ENCODE measurements at regions not wholly inside any gene's neighbourhood (a gene's known extent, or its start where the extent isn't known, plus 50 kb on each side); places are given as distances from the start of the nearest gene placed in this dataset.

DNA sequence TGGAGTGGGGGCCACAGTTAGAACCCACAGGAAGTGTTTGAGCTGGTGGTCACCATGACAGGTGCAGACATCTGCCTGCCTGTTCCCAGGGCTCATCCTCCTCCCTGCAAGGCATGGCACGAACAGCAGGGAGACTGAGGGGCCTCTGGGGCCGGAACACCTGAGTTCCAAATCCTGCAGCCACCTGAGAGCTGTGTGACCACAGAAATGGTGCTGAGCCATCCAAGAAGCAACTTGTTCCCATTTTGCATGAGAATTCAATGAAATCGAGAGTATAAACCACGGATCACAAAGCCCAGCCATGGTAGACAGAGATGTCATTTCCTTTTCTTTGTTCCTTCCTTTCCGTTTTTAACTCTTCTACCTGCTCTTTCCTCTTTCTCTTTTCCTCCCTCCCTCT lies 268.6 kb downstream of the FOXA2 start:
- H3K27ac ChIP-seq, result no peak overlapping the region
- intact Hi-C loops (cut with DNase I), result no loop called here
- DNase-seq, result no peak
- H3K9me3 ChIP-seq, result no peaks in the 10 kb centered on the region
- H3K4me1 ChIP-seq, result no peaks in the 10 kb centered on the region
- 80 to 84% methylated on average over 5 of the region's 5 CpGs for WGBS, 2 donors
- H3K36me3 ChIP-seq, result no peaks in the 10 kb centered on the region
- H3K4me3 ChIP-seq (replicated peaks in 1 of 3), result no peak overlapping the region
- no peaks in the 10 kb centered on the region for H3K27me3 ChIP-seq
- TF ChIP-seq CTCF (IDR thresholded peaks at IDR 0.05), result no peak
- TF ChIP-seq POLR2A (IDR thresholded peaks at IDR 0.05), result no peak

GRCh38 chr20:22315073-22315472 lies 269.3 kb downstream of the FOXA2 start:
- no peak for TF ChIP-seq POLR2A (IDR thresholded peaks at IDR 0.05)
- TF ChIP-seq CTCF (IDR thresholded peaks at IDR 0.05), result no peak
- no peaks in the 10 kb centered on the region for H3K36me3 ChIP-seq
- H3K4me1 ChIP-seq, result no peaks in the 10 kb centered on the region
- 73 to 82% methylated on average over 2 of the region's 2 CpGs for WGBS, 2 donors
- no peak overlapping the region for H3K4me3 ChIP-seq (replicated peaks in 1 of 3)
- intact Hi-C loops (cut with DNase I), result no loop called here
- no peak overlapping the region for H3K27ac ChIP-seq
- no peak for DNase-seq
- no peaks in the 10 kb centered on the region for H3K27me3 ChIP-seq
- H3K9me3 ChIP-seq, result no peaks in the 10 kb centered on the region

- Histone ChIP-seq H3K9me3 (no peaks in the 10 kb centered on the region), H3K36me3 (no peaks in the 10 kb centered on the region), H3K4me3 (replicated peaks in 1 of 3) (no peak overlapping the region), H3K27ac (no peak overlapping the region), H3K4me1 (no peaks in the 10 kb centered on the region), H3K27me3 (no peaks in the 10 kb centered on the region)
- peak; percentile 25 to 70 (median 56) for TF ChIP-seq CTCF (IDR thresholded peaks at IDR 0.05)
- no peak for TF ChIP-seq POLR2A (IDR thresholded peaks at IDR 0.05)
- intact Hi-C loops (cut with DNase I), result no loop called here
- peak; percentile 36 to 54 for DNase-seq
- WGBS, 2 donors, result 2 to 3% methylated on average over 6 of the region's 6 CpGs
These were observed 271.5 kb downstream of the FOXA2 start for GRCh38 chr20:22312744-22313346.

- 93 to 99% methylated on average over 1 of the region's 1 CpG for WGBS, 2 donors
- peaks cover 0 to 21% of the 10 kb centered on the region in 2 donors for H3K4me1 ChIP-seq
- no peaks in the 10 kb centered on the region for H3K27me3 ChIP-seq
- TF ChIP-seq CTCF (IDR thresholded peaks at IDR 0.05) (no peak), POLR2A (IDR thresholded peaks at IDR 0.05) (no peak)
- no peak for DNase-seq
- no peak overlapping the region for H3K4me3 ChIP-seq (replicated peaks in 1 of 3)
- no peaks in the 10 kb centered on the region for H3K9me3 ChIP-seq
- intact Hi-C loops (cut with DNase I), result no loop called here
- H3K27ac ChIP-seq, result no peak overlapping the region
- no peaks in the 10 kb centered on the region for H3K36me3 ChIP-seq
These were observed 275.4 kb downstream of the FOXA2 start for GRCh38 chr20:22308934-22309333.

DNA sequence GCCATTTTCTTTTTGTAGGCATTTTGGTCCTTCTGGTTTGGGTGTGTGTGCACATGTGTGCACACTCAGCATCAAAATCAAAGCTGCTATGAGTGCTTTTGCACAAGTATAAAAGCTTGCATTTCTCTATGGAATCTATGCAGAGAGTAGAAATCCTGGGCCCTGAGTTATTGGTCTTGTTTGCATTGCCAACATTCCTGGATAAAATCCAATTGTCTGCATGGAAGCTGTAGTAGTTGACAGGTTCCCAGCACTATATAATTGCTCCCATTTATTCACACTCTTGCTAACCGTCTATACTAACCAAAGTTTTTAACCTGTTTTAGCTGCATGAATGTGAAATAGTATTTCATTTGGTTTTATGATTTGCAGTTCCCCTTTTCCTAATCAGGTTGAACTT lies 277.0 kb downstream of the FOXA2 start:
- no peak for TF ChIP-seq CTCF (IDR thresholded peaks at IDR 0.05)
- intact Hi-C loops (cut with DNase I), result no loop called here
- DNase-seq, result no peak
- Histone ChIP-seq H3K9me3 (no peaks in the 10 kb centered on the region), H3K4me3 (replicated peaks in 1 of 3) (no peak overlapping the region), H3K4me1 (peaks cover 0 to 21% of the 10 kb centered on the region in 2 donors), H3K27me3 (no peaks in the 10 kb centered on the region), H3K36me3 (no peaks in the 10 kb centered on the region), H3K27ac (no peak overlapping the region)
- WGBS, 2 donors, result 24 to 34% methylated on average over 1 of the region's 1 CpG

Data from thyroid gland (tissue), 4 donors.